Femur (tissue), 1 donor: ENCODE measurements at regions not wholly inside any gene's neighbourhood (a gene's known extent, or its start where the extent isn't known, plus 50 kb on each side); places are given as distances from the start of the nearest gene placed in this dataset.

Experiments
- DNase-seq: peaks from one replicate; pipeline ENCODE4 v3.0.0-alpha.2; 2017

DNA sequence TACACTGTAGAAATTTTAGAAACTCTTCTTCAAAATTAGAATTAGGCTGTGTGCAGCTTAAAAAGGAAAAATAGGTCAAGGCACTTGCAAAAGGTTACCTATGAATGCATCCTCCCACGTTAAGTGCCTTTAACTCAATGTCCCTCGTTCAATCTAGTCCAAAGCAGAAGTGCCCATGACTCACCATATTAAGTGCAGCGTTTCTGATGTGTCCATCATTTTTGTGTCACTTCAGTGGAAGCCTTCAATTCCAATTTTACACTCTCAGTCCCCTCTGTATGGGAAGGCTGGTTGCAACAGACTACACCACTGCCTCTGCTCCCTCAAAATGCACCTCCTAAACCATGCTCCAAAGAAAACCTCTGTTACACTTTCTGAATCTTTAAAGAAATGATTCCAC, 53.4 kb downstream of the FOXB1 start:
- no peak for DNase-seq

- no peak for DNase-seq
Measured at GRCh38 chr15:60059186-60059585, 55.1 kb downstream of the FOXB1 start.

DNA sequence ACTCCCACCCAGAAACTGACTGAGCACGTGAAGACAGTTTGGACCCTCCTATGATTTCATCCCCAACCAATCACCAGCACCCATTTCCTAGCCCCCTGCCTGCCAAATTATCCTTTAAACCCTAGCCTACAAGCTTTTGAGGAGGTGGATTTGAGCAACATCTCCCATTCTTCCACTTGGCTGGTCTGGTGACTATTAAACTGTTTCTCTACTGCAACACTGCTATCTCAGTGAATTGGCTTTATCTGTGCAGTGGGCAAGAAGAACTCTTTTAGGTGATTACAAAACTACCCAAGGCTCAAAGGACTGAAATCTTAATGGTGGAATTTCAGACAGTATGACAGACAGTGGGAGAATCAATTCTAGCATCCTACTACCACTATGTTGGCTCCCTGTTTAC, 57.6 kb downstream of the FOXB1 start:
- no peak for DNase-seq

GRCh38 chr15:60062826-60063225, 58.7 kb downstream of the FOXB1 start:
- no peak for DNase-seq

DNA sequence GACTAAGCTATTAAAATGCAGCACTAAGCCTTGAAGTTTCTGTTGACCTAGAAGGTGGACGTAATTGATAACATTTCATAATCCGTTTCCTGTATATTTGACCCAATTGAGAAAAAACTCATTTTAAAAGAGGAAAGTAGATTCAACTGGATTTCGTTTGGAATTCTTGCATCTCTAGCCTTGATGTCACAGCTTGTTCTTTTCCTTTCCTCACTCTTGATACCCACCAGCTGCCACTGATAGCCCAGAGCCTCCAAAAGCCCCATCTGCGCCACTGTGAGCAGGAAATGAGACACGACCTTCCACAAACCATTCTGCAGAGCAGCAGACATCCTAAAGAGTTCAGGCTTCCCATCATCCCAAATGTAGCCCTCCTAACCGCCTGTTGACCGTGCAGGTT, 61.8 kb downstream of the FOXB1 start:
- no peak for DNase-seq

GRCh38 chr15:60070838-60071493, 66.9 kb downstream of the FOXB1 start:
- no peak for DNase-seq

DNA sequence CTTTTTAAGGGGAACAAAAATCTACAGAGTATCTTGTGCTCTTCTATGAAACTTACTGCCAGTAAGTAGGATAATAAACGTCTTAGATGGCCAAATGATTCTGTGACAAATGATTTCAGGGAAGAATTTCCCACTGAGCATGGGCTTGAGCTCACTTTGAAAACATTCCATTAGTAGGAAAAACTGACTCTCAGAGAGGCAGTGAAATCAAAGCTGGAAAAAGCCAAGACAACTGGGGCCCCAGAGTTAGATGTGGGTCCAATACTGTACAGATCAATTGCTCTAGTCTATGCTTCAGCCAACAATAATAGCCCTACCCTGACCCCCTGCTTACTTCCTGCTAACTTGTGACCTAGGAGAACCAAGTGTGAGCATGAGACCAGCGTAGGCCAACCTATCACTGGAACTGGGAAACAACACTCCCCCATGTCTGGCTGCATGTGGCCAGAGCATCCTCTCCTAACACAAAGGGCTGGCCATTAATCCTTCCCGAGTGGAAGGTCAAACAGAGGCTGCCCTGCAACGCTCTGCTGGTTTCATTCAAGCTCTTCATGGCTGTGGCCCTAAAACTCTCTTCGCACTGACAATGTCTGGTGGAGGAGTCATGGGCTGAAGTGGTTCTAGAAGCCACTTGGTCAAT, 68.8 kb downstream of the FOXB1 start:
- no peak for DNase-seq

- no peak for DNase-seq
Measured at GRCh38 chr15:60073466-60073840, 69.3 kb downstream of the FOXB1 start.

DNA sequence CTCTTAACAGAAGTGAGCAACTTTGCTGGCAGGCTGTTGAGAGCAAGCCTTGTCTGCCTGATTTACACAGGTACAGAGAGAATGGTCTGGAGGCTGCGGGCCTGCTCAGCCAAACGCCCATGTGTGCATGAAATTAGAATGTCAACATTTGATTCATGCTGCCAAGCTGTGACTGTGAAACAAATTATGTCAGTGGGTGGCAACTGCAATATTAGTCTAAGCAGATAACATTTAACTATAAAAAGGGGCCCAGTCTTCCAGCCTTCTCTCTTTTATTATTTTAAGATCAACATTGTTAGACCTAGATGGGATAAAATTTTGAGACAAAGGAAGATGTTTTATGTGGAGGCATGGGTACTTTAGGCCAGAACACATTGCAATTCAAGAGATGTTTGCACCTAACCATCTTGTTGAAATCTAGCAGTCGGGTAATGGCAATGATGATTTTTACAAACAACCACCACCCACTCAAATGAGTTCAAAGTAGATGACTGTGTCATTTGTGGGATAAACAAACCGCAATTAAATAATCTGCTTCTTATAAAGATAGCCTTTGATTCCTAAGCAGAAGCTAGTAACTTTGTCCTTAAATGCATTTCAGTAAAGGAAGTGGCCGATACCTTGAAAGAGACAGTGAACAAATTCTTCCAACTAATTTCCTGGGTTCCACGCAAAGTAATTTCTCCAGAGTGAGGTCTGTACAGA, 70.2 kb downstream of the FOXB1 start:
- no peak for DNase-seq

- DNase-seq = no peak
Measured at GRCh38 chr15:60076045-60076444, 71.9 kb downstream of the FOXB1 start.

- no peak for DNase-seq
Measured at GRCh38 chr15:60076582-60077276, 72.6 kb downstream of the FOXB1 start.

DNA sequence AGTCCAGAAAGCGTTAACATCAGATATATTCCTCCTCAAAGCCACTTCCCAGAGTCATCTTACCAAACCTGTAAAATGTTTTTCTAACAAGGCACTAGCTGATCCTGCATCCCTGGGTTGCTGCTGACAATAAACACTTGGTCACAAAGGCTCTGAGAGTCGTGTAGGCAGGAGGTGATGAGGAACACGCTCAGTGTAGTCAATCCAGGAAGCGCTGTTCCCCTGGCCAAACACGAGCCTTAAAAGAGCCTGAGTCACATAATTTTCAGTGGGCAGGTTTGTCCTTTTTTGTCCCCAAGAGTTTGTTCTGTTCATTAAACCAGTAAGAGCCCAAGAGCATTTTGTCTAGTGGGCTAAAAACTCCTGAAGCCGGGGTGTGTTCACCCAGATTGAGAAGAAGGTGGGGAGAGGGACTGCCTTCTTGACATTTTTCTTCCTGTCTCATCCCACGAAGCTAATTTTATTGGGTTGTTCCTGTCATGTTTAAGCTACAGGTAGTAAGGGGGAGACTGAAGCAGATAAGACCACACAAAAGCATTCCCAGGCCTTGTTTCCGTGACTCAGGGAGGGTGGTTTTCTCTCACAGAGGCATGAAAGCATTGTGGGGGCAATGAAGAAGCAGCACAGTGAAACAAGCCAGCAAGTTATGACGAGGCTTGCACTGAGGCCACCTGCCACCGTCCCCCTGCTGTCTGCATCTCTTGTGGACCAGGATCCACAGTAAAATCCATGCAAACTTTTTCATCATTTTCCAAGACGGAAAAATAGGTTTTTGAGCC, 73.7 kb downstream of the FOXB1 start:
- DNase-seq = no peak

GRCh38 chr15:60079210-60079609, 75.1 kb downstream of the FOXB1 start:
- DNase-seq = no peak

GRCh38 chr15:60081976-60082375, 77.9 kb downstream of the FOXB1 start:
- no peak for DNase-seq

DNA sequence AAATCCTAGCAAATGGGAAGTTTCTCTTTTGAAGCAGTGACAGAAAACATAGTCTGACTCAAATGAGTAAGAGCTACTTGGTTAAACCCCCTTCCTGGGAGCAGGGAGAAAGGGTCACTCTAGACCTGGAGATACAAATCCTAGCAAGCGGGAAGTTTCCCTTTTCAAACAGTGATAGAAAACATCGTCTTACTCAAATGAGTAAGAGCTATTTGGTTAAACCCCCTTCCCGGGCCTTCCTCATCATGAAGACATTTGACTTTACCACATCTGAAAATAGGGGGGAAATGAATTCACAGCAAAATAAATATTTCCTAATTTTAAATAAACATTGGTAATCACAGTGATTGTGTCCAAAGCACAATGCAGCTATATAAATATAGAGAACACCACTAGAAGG, 79.2 kb downstream of the FOXB1 start:
- no peak for DNase-seq

DNA sequence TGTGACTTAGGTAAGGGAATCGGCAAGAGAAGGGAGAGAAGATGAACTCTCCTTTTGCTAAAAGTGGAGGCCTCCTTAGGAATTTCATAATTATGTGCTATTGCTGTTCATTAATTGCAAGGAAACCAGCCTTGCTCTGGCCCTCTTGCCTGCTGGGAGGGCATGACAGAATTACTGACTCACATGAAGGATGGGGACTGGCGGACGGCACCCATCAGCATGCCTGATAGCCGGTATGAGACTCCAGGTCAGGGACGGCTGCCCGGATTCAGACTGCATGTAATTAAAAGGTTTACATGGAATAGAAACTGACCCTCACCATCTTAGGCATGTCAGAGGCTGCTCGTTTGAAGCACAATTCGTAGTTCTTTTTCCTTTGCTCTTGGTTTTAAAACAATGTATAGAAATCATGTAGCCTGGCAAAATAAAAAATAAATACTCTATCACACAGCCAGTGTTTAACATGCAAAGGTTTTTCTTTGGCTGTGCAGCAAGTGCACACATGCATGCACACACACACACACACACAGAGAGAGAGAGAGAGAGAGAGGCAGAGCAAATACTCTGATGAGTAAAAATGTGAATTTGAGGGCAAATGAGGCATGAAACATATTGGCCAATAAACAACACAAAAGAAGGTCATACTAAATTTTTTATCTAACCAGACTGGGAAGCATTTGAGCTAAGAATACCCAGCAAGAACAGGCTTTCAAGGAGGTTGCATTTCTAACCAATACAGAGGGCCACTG, 82.7 kb downstream of the FOXB1 start:
- no peak for DNase-seq

DNA sequence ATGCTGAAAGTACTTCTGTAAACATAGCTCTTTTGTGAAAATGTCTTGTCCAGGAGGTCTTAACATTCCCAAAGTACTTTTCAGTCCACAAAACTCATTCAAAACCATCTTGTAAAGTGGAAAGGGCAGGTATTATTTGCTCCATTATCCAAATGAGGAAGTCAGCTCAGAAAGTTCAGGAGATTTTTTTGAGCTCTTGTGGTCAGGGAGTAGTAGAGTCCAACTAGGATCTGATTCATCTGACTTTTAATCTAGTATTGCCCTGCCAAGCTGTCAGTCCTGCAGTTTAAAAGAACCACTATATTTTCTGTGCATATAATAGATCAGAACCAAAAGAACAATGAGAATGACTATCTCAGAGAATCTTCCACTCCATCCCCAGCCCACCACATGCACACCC, 83.5 kb downstream of the FOXB1 start:
- DNase-seq = no peak

DNA sequence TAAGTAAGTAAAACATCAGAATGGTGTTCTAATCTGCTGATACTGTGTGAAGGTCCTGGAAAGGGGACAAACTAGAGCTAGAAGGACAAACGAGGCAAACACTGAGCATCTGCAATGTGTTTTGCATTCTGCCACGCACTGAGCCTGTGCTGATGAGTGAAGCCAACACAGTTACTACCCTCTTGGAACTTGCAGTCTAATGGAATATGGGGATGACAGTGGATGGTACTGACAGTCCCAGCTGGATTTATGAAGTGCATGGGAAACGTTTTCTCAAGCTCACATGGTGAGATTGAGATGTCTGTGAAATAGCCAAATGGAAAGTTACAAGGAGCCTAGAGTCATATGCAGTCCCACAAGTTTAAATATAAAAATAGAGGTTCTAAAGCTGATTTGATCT, 86.6 kb downstream of the FOXB1 start:
- DNase-seq = no peak

- DNase-seq = no peak
Measured at GRCh38 chr15:60091157-60091556, 87.0 kb downstream of the FOXB1 start.

GRCh38 chr15:60091911-60092310, 87.8 kb downstream of the FOXB1 start:
- DNase-seq = no peak

DNA sequence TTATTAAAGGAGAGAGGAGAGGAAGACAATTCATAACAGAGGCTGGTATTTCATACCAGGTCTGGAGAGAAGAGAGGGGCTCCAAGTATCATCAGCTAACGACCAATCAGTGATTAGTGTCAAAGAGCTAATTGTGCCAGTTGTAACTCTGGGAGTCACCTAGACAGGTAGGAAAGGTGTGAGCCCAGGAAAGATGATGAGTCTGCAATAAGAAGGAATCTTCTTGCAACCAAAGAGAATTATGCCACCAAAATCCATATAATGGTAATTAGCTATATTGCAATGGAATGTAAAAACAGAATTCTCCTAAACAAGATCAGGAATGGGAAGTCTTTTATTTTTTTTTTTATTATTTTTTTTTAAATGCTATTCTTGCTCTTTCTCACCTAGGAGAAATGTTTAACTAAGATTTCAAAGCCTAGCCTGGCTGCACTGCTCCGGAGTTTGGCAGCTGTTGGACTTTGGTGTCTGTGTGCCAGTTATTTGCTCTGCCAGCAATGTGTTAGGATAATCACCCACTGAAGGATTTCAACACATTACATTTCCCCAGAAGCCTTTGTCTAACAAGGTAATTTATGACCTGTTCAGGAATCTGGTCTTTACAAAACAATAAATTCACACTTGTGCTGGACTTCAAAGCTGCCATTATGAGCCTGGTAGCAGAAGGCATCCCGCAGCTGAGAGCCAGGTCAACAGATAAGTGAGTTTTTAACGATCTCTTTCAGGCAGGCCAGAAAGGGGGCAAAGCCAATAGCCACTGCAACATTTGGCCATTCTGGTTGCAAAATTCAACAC, 89.4 kb downstream of the FOXB1 start:
- no peak for DNase-seq
